ENCODE measurements at regions not wholly inside any gene's neighbourhood (a gene's known extent, or its start where the extent isn't known, plus 50 kb on each side); places are given as distances from the start of the nearest gene placed in this dataset.

DNA sequence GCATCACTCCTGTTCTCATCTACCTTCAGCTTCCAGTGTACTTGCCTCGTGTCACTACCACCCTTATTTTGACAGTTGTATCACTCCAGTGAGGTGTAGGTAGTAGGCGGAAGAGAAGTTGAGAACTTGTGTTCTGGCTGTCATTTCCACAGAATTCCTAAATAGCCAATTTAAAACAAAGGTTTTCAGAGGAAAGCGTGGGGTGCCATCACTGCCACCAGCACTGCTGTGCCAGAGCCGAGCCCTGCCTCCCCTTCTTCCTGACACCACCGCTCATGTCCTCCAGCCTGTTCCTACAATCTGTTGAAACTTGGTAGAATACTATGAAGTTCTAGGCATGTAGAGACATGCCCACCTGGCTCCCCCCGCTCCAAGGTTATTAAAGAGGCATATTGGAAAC is 215.8 kb downstream of the TANC2 start:
- TF ChIP-seq, protein P1, sequence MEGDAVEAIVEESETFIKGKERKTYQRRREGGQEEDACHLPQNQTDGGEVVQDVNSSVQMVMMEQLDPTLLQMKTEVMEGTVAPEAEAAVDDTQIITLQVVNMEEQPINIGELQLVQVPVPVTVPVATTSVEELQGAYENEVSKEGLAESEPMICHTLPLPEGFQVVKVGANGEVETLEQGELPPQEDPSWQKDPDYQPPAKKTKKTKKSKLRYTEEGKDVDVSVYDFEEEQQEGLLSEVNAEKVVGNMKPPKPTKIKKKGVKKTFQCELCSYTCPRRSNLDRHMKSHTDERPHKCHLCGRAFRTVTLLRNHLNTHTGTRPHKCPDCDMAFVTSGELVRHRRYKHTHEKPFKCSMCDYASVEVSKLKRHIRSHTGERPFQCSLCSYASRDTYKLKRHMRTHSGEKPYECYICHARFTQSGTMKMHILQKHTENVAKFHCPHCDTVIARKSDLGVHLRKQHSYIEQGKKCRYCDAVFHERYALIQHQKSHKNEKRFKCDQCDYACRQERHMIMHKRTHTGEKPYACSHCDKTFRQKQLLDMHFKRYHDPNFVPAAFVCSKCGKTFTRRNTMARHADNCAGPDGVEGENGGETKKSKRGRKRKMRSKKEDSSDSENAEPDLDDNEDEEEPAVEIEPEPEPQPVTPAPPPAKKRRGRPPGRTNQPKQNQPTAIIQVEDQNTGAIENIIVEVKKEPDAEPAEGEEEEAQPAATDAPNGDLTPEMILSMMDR (IDR thresholded peaks at IDR 0.05): no peak
- no peak for TF ChIP-seq POLR2A (IDR thresholded peaks at IDR 0.05)
- Histone ChIP-seq H3K9me3 (no peaks in the 10 kb centered on the region), H3K27ac (no peak overlapping the region), H3K27me3 (no peaks in the 10 kb centered on the region), H3K36me3 (no peaks in the 10 kb centered on the region), H3K4me3 (no peak overlapping the region), H3K4me1 (peaks cover 0 to 6% (median 0%) of the 10 kb centered on the region in 3 donors)
- DNase-seq: no peak
- 84 to 88% methylated on average over 6 of the region's 6 CpGs for WGBS, 2 donors
- intact Hi-C loops (cut with DNase I): no loop called here

DNA sequence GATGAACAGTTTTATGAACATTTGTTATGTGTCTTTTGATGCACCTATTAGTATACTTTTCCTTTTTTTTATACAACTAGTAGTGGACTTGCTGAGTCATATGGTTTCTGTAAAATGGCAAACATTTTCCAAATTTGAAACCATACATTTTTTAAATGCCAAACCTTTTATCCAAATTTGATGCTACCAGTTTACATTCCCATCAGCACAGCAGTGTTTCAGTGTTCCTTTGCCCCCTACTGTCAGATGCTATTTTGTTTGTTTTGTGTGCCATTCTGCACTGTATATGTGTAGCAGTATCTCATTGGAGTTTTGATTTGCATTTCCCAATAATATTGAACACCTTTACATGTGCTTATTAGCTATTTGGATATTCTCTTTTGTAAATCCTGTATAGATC is 219.4 kb downstream of the TANC2 start:
- intact Hi-C loops (cut with DNase I): no loop called here
- Histone ChIP-seq H3K36me3 (no peaks in the 10 kb centered on the region), H3K27me3 (no peaks in the 10 kb centered on the region), H3K9me3 (no peaks in the 10 kb centered on the region), H3K4me1 (no peaks in the 10 kb centered on the region), H3K27ac (no peak overlapping the region), H3K4me3 (no peak overlapping the region)
- TF ChIP-seq, protein P1 (IDR thresholded peaks at IDR 0.05): no peak
- TF ChIP-seq POLR2A (IDR thresholded peaks at IDR 0.05): no peak
- no peak for DNase-seq

DNA sequence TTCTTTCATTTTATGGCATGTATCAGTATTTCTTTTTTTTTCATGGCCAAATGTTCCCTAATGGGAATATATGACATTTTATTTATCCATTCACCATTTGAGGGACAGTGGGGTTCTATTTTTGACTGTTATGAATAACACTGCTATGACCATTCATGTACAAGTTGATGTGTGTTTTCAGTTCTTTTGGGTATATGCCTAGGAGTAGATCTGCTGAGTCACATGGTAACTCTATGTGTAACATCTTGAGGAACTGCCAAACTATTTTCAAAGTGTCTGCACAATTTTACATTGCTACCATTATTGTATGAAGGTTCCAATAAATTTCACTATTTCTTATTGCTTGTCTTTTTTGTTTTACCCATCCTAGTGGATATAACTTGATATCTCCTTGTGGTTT is 223.0 kb downstream of the TANC2 start:
- Histone ChIP-seq H3K4me1 (no peaks in the 10 kb centered on the region), H3K27me3 (no peaks in the 10 kb centered on the region), H3K27ac (no peak overlapping the region), H3K9me3 (no peaks in the 10 kb centered on the region), H3K4me3 (no peak overlapping the region), H3K36me3 (peaks cover 0 to 3% (median 0%) of the 10 kb centered on the region in 3 donors)
- no peak for DNase-seq
- intact Hi-C loops (cut with DNase I): no loop called here
- TF ChIP-seq POLR2A (IDR thresholded peaks at IDR 0.05): no peak
- TF ChIP-seq, protein P1 (IDR thresholded peaks at IDR 0.05): no peak

DNA sequence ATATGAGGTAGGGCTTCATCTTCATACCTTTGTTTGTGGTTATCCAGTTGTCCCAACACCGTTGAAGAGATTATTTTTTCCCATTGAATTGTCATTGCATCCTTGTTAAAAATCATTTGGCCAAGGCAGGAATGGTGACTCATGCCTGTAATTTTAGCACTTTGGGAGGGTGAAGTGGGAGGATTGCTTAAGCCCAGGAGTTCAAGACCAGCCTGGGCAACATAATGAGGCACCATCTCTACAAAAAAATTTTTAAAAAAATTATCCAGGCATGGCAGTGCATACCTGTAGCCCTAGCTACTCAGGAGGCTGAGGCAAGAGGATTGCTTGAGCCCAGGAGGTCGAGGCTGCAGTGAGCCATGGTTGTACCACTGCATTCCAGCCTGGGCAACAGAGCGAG is 223.9 kb downstream of the TANC2 start:
- Histone ChIP-seq H3K4me3 (no peak overlapping the region), H3K9me3 (no peaks in the 10 kb centered on the region), H3K27me3 (no peaks in the 10 kb centered on the region), H3K27ac (no peak overlapping the region), H3K36me3 (peaks cover 0 to 9% (median 0%) of the 10 kb centered on the region in 3 donors), H3K4me1 (no peaks in the 10 kb centered on the region)
- TF ChIP-seq, protein P1 (IDR thresholded peaks at IDR 0.05): no peak
- TF ChIP-seq POLR2A (IDR thresholded peaks at IDR 0.05): no peak
- WGBS, 2 donors: 71 to 74% methylated on average over 3 of the region's 3 CpGs
- intact Hi-C loops (cut with DNase I): no loop called here
- DNase-seq: no peak

DNA sequence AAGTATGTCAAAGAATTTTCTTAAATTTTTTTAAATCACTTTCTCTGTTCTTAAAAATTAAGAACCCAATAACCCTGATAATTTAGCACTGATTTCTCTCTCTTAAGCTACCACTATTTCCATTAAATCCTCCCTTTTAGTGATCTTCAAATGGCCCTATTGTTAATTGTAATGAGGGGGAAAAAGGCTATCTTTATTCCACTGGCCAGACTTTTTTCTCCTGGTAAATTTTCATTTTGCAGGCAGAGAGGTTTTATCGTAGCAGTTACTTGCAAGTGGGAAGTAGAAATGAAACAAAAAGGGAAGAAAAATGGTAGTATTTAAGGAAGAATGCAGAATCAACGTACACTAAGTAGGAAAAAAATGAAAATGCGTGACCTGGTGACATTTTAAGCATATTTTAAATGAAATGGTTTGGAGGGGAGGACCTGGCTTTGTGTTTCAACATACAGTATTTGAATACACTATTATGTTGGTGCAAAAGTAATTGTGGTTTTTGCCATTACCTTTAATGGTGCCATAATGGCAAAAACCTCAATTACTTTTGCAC is 224.9 kb downstream of the TANC2 start:
- Histone ChIP-seq H3K36me3 (peaks cover 0 to 18% (median 0%) of the 10 kb centered on the region in 3 donors), H3K27me3 (no peaks in the 10 kb centered on the region), H3K27ac (no peak overlapping the region), H3K4me3 (no peak overlapping the region), H3K4me1 (no peaks in the 10 kb centered on the region), H3K9me3 (no peaks in the 10 kb centered on the region)
- intact Hi-C loops (cut with DNase I): no loop called here
- WGBS, 2 donors: 73 to 86% methylated on average over 3 of the region's 3 CpGs
- no peak for TF ChIP-seq POLR2A (IDR thresholded peaks at IDR 0.05)
- TF ChIP-seq, protein P1 (IDR thresholded peaks at IDR 0.05): no peak
- no peak for DNase-seq
